Muscle layer of duodenum (tissue), 2 donors: ENCODE measurements at regions not wholly inside any gene's neighbourhood (a gene's known extent, or its start where the extent isn't known, plus 50 kb on each side); places are given as distances from the start of the nearest gene placed in this dataset.

Experiments
- H3K27ac ChIP-seq: one replicate; pipeline ENCODE4 v1.7.0; 2013; ENCODE audit warnings: mild to moderate bottlenecking, low read length
- H3K27me3 ChIP-seq: one replicate; pipeline ENCODE4 v1.7.0; 2013; ENCODE audit warnings: low read depth, mild to moderate bottlenecking, control low read depth, low read length
- H3K36me3 ChIP-seq, 2 donors: one replicate each; pipeline ENCODE4 v1.7.0; 2013; ENCODE audit warnings: low read length in 2 of 2, control low read depth in 1 of 2, mild to moderate bottlenecking in 1 of 2; ENCODE audit not compliant: insufficient read depth in 2 of 2, control insufficient read depth in 1 of 2
- H3K4me1 ChIP-seq, 2 donors: one replicate each; pipeline ENCODE4 v1.7.0; 2013; ENCODE audit warnings: low read length in 2 of 2, mild to moderate bottlenecking in 2 of 2, control low read depth in 1 of 2, moderate library complexity in 1 of 2; ENCODE audit not compliant: insufficient read depth in 2 of 2, control insufficient read depth in 1 of 2
- H3K4me3 ChIP-seq, 2 donors: one replicate each; pipeline ENCODE4 v1.7.0; 2013; ENCODE audit warnings: low read length in 2 of 2, low read depth in 1 of 2, mild to moderate bottlenecking in 1 of 2
- H3K9me3 ChIP-seq, 2 donors: one replicate each; pipeline ENCODE4 v1.7.0; 2013; ENCODE audit warnings: low read length in 2 of 2, control low read depth in 1 of 2, mild to moderate bottlenecking in 1 of 2; ENCODE audit not compliant: control insufficient read depth in 1 of 2
- donor health status: healthy.

GRCh38 chr12:5232826-5233500 is 189.3 kb downstream of the KCNA5 start:
- Histone ChIP-seq H3K4me1 (no peaks in the 10 kb centered on the region), H3K4me3 (no peak overlapping the region), H3K9me3 (no peaks in the 10 kb centered on the region), H3K27ac (no peak overlapping the region), H3K36me3 (no peaks in the 10 kb centered on the region), H3K27me3 (no peaks in the 10 kb centered on the region)

DNA sequence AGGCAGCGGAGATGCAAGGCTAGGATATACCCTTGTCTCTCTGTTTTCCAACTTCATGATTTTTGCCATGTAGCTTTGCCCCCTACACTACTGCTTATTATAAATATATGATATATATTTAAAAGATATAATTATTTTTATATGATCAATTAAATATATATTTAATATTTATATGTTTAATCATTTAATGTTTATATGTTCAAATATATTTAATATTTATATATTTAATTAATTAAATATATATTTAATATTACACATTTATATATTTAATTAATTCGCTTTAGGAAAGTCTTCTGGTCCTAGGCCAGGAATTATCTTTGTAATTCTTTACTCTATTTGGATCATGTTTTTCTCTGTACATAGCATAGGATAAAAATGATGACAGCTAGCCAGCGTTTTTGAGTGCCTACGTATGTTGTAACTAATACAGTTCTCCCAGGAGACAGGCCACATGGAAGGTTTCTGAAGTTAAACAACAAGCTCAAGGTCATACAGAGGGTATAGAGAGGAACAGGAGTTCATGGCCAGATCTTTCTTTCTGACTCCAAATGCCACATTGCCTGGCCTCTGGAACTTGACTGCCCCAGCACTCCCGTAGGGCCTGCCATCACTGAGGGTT is 192.5 kb downstream of the KCNA5 start:
- Histone ChIP-seq H3K36me3 (no peaks in the 10 kb centered on the region), H3K4me1 (no peaks in the 10 kb centered on the region), H3K9me3 (no peaks in the 10 kb centered on the region), H3K4me3 (no peak overlapping the region), H3K27me3 (no peaks in the 10 kb centered on the region), H3K27ac (no peak overlapping the region)

DNA sequence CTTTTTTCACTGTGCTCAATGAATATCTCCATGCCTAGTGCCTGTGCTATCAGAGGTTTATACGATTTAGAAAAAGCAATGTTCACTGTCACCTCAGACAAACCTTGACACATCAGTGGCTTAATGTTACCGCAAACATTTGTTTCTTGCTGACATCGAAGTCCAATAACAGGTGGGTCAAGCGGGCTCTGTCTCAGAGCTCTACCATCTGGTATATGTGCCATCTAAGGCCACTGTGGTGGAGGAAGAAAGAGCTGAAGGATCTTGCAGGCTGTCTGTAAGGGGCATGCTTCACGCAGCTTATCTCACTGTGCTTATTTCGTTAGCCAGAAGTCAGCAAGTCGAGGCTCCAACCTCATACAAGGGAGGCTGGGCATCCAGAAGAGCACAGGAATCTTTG is 189.5 kb upstream of the NTF3 start:
- H3K9me3 ChIP-seq = no peaks in the 10 kb centered on the region
- H3K4me3 ChIP-seq = no peak overlapping the region
- no peaks in the 10 kb centered on the region for H3K27me3 ChIP-seq
- H3K4me1 ChIP-seq = peaks cover 0 to 6% of the 10 kb centered on the region in 2 donors
- no peaks in the 10 kb centered on the region for H3K36me3 ChIP-seq
- no peak overlapping the region for H3K27ac ChIP-seq

DNA sequence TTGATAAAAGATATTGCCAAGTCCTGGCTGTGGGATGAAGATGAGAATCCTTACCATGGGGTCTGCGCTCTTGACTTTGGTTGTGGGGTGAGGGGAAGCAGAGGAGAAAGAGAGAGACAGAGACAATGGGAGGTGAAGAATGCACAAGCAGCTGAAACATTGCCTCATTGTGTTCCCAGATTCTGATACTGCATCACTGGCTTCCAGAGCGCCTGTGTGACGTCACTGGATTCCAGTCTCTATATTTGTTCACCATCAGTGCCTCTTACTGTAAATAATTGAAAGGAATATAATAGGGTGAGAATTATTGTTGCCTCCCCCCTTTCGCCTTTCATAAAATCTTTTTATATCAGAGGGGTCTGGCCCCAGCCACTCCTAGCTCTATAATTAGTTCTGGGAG is 188.9 kb upstream of the NTF3 start:
- H3K27ac ChIP-seq = no peak overlapping the region
- H3K36me3 ChIP-seq = no peaks in the 10 kb centered on the region
- no peaks in the 10 kb centered on the region for H3K27me3 ChIP-seq
- H3K9me3 ChIP-seq = no peaks in the 10 kb centered on the region
- H3K4me1 ChIP-seq = peaks cover 0 to 6% of the 10 kb centered on the region in 2 donors
- no peak overlapping the region for H3K4me3 ChIP-seq

DNA sequence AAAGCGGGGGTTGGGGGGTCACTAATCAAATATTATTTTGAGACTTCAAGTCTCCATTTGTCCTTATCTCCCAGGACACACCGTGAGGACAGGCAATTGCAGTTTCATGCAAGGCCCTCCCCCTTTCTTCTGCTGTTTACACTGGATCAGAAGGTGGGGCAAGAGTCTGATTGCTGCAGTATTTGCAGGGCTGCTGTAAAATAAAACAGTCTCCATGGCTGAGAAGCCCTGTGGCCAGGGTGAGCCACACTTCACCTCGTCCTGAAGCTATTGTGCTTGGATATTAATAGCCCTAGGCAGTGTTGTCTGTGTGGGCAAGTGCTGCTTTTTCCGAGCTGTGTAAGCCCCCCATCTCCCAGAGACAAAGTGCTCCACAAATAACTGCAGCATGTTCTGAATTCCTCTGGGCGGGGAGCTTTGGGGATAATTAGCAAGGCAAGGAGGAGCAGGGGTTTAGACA is 187.4 kb upstream of the NTF3 start:
- Histone ChIP-seq H3K36me3 (no peaks in the 10 kb centered on the region), H3K4me3 (no peak overlapping the region), H3K9me3 (no peaks in the 10 kb centered on the region), H3K4me1 (peaks cover 0 to 6% of the 10 kb centered on the region in 2 donors), H3K27me3 (no peaks in the 10 kb centered on the region), H3K27ac (no peak overlapping the region)

DNA sequence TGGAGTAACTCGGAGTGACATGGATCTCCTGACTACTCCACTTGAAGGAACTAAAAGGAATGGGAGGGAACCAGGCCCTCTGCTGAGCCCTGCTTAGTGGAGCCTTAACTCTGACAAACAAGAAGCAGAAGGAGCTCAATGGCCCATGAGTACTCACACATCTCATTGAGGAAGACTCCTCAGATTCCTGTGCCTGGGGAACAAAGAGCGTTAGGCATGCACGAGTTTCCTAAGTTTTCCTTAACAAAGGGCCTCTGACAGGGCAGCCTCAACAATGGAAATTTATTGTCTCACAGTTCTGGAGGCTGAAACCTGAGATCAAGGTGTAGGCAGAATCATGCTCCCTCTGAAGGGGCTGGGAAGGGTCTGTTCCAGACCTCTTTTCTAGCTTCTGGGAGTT is 185.7 kb upstream of the NTF3 start:
- H3K27me3 ChIP-seq = no peaks in the 10 kb centered on the region
- H3K27ac ChIP-seq = no peak overlapping the region
- peaks cover 0 to 6% of the 10 kb centered on the region in 2 donors for H3K4me1 ChIP-seq
- H3K4me3 ChIP-seq = no peak overlapping the region
- no peaks in the 10 kb centered on the region for H3K36me3 ChIP-seq
- no peaks in the 10 kb centered on the region for H3K9me3 ChIP-seq

DNA sequence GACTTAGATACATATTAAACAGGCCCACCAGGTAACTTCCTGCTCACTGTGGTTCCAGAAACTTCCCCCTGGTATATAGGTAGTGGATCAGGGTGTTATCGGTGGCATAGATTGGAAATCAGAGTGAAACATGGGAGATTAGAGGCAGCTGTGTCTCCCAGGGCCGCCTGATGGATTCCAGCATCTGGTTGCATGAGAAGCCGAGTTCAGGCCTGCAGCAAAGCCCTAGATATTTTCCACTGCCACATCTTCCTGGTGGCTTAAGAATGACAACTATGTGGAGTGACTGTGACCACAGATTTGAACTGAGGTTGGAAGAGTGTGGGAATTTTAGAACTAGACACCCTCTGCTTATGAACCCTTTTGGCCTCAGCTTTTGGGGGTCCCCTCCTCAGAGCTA is 184.8 kb upstream of the NTF3 start:
- H3K27me3 ChIP-seq = no peaks in the 10 kb centered on the region
- H3K9me3 ChIP-seq = no peaks in the 10 kb centered on the region
- no peak overlapping the region for H3K27ac ChIP-seq
- H3K36me3 ChIP-seq = no peaks in the 10 kb centered on the region
- H3K4me1 ChIP-seq = peaks cover 0 to 6% of the 10 kb centered on the region in 2 donors
- H3K4me3 ChIP-seq = no peak overlapping the region

DNA sequence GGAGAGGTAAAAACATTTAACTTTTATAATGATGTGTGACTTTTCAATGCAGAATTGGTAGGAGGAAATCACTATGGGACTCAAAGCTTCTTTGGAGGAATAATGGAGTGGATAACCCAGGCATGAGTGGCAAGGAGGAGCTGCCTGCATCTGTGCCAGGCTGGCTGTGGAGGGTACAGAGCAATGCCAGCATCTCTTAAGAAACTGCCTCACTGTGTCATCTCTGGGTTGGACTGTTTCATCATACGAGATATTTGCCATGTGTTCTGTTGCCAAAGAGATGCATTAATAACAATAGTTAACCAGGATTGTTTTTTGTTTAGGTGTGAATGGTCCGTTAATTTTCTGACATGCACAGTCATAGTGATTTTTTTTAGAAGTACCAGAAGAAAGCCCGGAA is 183.7 kb upstream of the NTF3 start:
- Histone ChIP-seq H3K4me1 (peaks cover 0 to 6% of the 10 kb centered on the region in 2 donors), H3K36me3 (no peaks in the 10 kb centered on the region), H3K9me3 (no peaks in the 10 kb centered on the region), H3K27ac (no peak overlapping the region), H3K27me3 (no peaks in the 10 kb centered on the region), H3K4me3 (no peak overlapping the region)

DNA sequence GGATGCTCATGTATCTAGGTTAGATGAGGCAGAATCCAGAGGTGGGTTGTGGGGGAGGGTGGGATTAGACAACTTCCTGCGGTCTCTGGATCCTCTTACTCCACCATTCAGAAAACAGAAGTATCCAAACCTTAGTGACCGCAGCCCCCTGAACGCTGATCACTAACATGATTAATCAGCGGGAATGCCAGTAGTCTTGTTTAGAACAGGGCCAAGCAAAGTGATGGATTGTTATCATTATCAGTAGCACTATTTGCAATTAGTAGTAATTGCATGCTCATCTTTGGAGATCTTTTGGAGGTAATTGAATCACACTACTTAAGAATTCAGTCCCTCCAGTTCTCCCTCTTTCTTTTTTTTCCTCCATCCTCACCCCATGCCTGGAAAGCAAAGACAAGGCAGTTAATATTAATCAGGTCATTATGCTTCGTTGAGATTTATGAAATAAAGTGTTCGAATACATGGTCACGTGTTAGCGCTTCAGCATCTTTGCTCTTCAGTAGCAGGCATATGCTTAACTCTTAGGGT is 182.8 kb upstream of the NTF3 start:
- Histone ChIP-seq H3K27me3 (no peaks in the 10 kb centered on the region), H3K9me3 (no peaks in the 10 kb centered on the region), H3K36me3 (no peaks in the 10 kb centered on the region), H3K27ac (no peak overlapping the region), H3K4me3 (no peak overlapping the region), H3K4me1 (peaks cover 0 to 6% of the 10 kb centered on the region in 2 donors)

- H3K4me3 ChIP-seq = no peak overlapping the region
- no peaks in the 10 kb centered on the region for H3K36me3 ChIP-seq
- H3K27me3 ChIP-seq = no peaks in the 10 kb centered on the region
- H3K27ac ChIP-seq = no peak overlapping the region
- no peaks in the 10 kb centered on the region for H3K9me3 ChIP-seq
- H3K4me1 ChIP-seq = no peaks in the 10 kb centered on the region
These were observed 180.8 kb upstream of the NTF3 start for GRCh38 chr12:5251092-5251491.

DNA sequence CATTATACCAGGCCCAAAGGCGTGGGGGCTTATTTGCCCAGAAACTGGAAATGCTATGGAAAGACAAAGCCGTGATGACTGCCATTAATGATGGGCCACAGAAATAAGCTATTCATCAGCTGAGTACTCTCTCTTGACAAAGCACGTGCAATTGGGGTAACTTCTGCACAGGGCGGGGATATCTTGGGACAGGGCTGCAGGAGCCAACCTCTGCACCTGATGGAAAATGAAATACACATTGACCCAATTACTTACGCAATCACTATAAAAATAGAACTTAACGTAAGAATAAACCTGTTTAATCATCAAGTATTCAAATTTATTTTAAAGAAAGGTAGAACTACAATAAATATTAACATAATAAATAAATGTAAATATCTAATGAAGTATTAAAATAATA is 180.1 kb upstream of the NTF3 start:
- H3K27ac ChIP-seq = no peak overlapping the region
- H3K9me3 ChIP-seq = no peaks in the 10 kb centered on the region
- no peaks in the 10 kb centered on the region for H3K27me3 ChIP-seq

More for the DNA sequence above, 180.1 kb upstream of the NTF3 start:
- no peaks in the 10 kb centered on the region for H3K36me3 ChIP-seq
- H3K4me1 ChIP-seq = no peaks in the 10 kb centered on the region
- no peak overlapping the region for H3K4me3 ChIP-seq
